Hematopoietic multipotent progenitor cell (in vitro differentiated cells): ENCODE measurements at regions not wholly inside any gene's neighbourhood (a gene's known extent, or its start where the extent isn't known, plus 50 kb on each side); places are given as distances from the start of the nearest gene placed in this dataset.

Experiments used
- DNase-seq, 3 donors: peaks; one replicate each; pipeline ENCODE4 v3.0.0-alpha.2; 2011 to 2015; ENCODE audit warnings: low read depth in 2 of 3, low spot score in 2 of 3

DNA sequence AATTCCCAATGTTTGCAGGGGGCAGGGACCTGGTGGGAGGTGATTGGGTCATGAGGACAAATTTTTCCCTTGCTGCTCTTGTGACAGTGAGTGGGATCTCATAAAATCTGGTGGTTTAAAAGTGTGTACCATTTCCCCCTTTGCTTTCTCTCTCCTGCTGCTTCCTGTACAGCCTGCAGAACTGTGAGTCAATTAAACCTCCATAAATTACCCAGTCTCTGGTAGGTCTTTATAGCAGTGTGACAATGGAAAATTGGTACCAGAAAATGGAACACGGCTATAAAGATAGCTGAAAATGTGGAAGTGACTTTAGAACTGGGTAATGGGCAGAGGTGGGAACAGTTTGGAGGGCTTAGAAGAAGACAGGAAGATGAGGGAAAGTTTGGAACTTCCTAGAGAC is 108.7 kb upstream of the NPFFR2 start:
- DNase-seq = peak in 1 of 3 donors; percentile 44

DNA sequence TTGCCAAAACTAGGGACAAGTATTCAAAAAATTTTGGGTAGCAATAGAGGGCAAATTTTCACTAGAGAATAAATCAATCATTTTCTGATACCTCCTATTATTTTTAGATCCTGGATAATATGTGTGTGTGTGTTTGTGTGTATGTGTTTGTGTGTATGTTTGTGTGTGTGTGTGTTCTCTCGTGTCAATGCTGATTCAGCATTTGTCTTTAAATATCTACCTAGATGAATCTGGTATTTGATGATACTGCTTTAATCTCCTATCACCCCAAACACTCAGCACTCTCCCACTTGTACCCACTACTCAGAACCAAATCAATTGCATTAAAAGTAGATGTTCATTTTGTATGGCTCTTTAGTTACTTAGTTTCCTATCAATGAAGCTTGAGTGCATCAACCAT is 101.3 kb upstream of the NPFFR2 start:
- no peak for DNase-seq

DNA sequence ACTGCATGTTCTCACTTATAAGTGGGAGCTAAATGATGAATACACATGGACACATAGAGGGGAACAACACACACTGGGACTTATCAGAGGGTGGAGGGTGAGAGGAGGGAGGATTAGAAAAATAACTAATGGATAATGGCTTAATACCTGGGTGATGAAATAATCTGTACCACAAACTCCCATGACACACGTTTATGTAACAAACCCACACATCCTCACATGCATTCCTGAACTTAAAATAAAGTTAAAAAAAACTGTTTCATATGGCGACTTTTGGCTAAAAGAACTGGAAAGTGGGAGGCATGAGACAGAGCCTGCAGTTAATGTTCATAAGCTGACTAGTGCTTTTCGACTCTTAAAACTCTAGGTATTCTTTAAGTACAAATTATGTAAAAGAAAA is 98.9 kb upstream of the NPFFR2 start:
- DNase-seq = no peak

DNA sequence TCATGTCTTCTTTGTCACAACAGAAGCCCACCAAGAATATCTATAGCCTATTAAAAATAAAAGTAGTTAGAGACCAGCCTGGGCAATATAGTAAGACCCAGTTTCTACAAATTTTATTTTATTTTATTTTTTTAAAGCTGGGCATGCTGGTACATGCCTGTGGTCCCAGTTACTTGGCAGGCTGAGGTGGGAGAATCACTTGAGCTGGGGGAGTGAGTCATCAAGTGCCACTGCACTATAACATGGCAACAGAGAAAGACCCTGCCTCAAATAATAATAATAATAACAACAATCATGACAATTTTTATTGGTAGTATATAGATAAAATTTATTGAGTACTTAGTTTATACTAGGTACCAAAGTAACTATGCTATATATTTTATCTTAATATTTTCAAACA is 93.0 kb upstream of the NPFFR2 start:
- no peak for DNase-seq

DNA sequence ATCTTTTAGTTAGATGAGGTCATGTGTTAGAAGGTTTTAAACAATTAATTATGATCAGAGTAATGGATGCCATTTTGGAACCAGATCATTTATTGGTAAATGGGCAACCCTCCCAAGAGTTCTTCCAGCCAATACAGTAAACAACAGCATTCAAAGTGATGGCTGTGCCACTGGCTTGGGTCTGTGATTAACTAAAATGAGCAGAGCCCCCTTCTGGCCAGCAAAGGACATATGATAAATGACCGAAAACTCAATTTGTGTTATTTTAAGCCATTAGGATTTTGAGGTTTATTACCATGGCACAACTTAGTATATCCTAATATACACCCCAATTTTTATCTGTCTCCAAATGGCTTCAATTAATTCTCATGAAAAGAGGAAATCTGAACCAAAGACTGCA is 90.8 kb upstream of the NPFFR2 start:
- peak in 1 of 3 donors; percentile 35 for DNase-seq

DNA sequence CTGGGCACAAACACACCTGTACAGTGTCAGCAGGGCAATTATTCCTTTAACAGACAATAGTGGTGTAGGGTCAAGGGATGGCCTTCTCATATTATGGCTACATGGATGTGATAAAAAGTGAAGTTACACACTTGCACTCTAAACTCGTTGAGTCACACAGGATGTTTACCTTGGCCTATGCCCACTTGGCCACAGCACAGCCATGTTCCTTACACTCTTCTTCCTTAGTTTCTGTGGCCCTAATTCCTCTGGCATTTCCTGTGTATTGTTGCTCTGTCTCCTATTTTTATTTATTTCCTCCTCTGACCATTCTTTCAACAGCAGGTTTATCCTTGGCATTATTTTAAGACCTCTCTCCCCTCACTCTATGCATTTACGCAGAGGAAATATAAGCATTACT is 86.8 kb upstream of the NPFFR2 start:
- DNase-seq = no peak

DNA sequence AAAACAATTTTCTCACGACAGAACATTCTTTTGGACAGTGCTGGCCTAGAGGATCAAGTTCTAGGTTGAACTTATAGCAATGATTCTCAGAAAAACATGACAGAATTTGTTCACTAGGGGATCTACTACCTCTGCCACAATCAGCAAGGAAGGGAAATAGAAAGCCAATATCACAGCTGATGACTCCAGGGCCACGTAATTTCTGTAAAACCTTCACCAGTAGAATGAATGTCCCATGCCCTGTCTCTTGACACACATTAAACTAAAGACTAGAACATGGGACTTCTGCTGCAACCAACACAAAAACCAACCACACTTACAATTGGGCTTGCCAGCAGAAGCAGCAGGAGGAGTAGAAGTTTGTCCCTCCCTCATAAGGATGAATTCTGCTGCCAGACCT is 86.0 kb upstream of the NPFFR2 start:
- DNase-seq = no peak

DNA sequence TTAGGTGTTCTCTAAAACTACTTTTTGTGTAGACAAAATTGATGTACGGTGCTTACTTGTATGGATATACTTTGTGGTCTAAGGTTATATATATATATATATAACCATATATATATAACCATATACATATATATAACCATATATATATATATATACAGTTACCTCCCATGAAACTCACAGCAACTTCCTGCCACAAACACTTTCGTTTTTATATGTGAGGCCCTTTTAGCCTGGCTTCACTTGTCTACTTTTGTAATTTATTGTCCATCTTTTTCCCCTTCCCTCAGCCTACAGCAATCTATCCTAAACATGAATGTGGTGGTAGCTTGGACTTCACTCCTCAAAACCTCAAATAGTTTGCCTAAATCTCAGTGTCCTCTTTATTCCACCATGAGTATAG is 72.8 kb upstream of the NPFFR2 start:
- peak in 1 of 3 donors; percentile 9 for DNase-seq

DNA sequence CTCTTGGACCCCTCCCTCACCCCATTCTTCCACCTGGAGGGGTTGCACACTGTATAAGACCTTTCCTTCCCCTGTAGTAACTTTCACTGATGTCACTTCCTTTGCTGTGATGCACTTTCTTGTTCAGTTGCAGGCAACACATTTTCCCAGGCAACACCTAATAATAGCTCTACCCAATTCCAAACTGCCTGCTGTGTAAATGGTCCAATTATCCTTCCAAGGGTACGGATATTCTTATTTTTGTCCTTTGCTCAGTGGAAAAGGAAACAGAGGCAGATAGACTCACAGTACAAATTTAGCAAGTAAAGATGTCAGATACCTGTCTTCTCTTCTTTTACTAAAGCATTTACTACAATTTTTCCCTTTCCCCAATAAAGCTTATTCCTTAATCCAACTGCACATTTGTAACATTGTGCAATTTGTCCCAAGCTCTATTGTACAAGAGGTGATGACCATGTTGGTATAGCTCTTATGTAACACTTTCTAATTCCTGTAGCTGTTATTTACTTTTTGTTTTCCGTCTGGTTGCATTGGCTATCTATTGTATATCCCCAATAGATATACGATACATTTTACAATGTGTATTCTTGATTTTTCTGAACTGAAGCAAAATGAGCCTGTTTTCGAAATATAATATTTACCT is 69.1 kb upstream of the NPFFR2 start:
- no peak for DNase-seq

DNA sequence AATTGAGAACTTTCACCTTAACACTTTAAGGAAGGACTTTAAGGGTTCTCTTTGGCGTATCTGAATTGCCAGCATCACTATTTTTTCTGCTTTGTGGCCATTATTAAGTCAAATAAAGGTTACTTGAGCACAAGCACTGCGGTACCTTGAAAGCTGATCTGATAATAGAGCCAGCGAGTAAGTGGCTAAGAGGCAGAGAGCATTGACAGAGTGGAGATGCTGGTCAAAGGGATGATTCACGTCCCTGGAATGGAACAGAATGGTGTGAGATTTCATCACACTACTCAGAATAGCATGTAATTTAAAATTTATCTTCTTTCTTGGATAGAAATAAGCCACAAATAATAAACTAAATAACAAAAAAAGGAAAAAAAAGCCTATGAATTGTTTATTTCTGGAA is 57.1 kb upstream of the NPFFR2 start:
- DNase-seq = no peak

DNA sequence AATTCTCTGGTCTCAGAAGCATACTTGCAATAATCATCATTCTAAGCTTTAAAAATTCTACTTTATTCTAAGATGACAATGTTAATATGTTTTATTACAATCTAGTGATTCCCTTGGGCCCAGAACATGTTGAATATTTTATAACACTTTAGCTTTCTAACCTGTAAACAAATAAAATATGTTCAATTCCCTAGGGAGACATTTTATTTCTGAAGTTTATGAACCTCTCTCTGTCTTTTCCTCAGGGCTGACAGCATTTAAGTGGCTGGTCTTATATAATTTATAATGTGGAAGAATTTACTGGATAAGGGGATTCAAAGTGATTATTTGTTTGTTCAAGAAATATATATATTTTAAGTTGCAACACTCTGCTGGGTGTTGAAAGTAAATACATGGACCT is 55.3 kb upstream of the NPFFR2 start:
- DNase-seq = no peak

DNA sequence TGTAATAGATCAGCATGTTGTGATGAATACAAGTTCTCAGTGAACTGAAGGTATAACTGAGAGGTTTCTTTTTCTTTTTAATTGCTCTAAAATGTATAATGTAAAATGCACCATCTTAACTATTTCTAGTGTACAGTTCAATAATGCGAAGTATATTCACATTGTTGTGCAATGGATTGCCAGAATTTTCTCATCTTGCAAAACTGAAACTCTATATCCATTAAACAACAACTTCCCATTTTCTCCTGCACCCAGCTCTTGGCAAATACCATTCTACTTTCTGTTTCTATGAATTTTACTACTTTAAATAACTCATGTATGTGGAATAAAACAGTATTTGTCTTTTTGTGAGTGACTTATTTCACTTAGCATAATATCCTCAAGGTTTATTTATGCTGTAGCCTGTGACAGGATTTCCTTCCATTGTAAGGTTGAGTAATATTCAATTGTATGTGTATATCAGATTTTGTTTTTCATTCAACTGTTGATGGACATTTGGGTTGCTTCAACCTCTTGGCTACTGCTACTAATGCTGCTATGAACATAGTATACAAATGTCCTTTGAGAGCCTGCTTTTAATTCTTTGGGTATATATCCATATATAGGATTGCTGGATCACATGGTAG is 53.5 kb upstream of the NPFFR2 start:
- no peak for DNase-seq

DNA sequence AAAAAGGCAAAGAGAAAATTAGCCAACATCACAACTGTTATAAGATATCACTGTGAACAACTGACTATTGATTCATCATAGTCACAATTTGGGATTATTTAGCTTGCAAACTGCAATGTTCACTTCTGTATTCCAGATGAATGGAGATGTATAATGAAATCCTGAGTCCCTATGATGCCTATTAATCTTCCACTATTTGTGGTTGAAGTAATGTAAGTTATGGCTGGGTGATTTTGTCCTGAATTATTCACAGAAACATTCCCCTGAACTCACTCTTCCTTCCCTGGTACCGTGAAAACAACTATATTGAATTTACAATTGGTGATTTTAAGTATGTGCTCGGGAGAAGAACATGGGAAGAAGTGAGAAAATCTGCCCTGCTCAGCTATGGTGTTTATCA is 50.8 kb upstream of the NPFFR2 start:
- no peak for DNase-seq
